Sigmoid colon (tissue), 6 donors: ENCODE measurements at regions not wholly inside any gene's neighbourhood (a gene's known extent, or its start where the extent isn't known, plus 50 kb on each side); places are given as distances from the start of the nearest gene placed in this dataset.

Experiments used
- DNase-seq: peaks from one replicate; pipeline ENCODE4 v3.0.0-alpha.2; 2019
- H3K27ac ChIP-seq, 4 donors: fragments of 200-600 bp; sonication (generic); one replicate each; pipeline ENCODE4 v1.5.1; 2016 to 2019; ENCODE audit warnings: mild to moderate bottlenecking in 1 of 4
- H3K27me3 ChIP-seq, 3 donors: fragments of 200-600 bp; sonication (generic); one replicate each; pipeline ENCODE4 v1.5.1; 2019; ENCODE audit warnings: mild to moderate bottlenecking in 1 of 3
- H3K36me3 ChIP-seq, 4 donors: fragments of 200-600 bp; sonication (generic); one replicate each; pipeline ENCODE4 v1.5.1; 2016 to 2019
- H3K4me1 ChIP-seq, 4 donors: fragments of 200-600 bp; sonication (generic); one replicate each; pipeline ENCODE4 v1.5.1; 2017 to 2019
- H3K4me3 ChIP-seq, 4 donors: fragments of 200-600 bp; sonication (generic); one replicate each; pipeline ENCODE4 v1.5.1; 2017 to 2019; ENCODE audit warnings: mild to moderate bottlenecking in 2 of 4, moderate library complexity in 1 of 4
- H3K9me3 ChIP-seq, 4 donors: fragments of 200-600 bp in 3 of 4; sonication (generic) in 3 of 4; one replicate each; pipeline versions ENCODE4 v1.5.1 to v1.6.1; 2013 to 2019
- EP300 ChIP-seq, 4 donors: sonication (generic); formaldehyde crosslinking; IDR thresholded peaks; one replicate each; pipeline ENCODE4 v1.6.1; 2017; ENCODE audit warnings: antibody characterized with exemption in 4 of 4
- POLR2A ChIP-seq, 2 donors: fragments of 450-650 bp; IDR thresholded peaks; one replicate each; pipeline ENCODE4 v1.6.1; 2016; ENCODE audit warnings: antibody characterized with exemption in 2 of 2, mild to moderate bottlenecking in 2 of 2, moderate library complexity in 2 of 2
- POLR2AphosphoS5 ChIP-seq, 4 donors: sonication (generic); formaldehyde crosslinking; IDR thresholded peaks; one replicate each; pipeline ENCODE4 v1.6.1; 2017; ENCODE audit warnings: antibody characterized with exemption in 4 of 4
- WGBS, 2 donors: extraction: QIAGEN DNeasy Blood & Tissue Kit; methylation state at CpG; one replicate each; pipeline ENCODE4 v1.1.7; 2013; 5-methylcytosine and 5-hydroxymethylcytosine counted together
- intact Hi-C: fragments of 100-400 bp; cut with DNase I; formaldehyde crosslinking; loops from one replicate; pipeline ENCODE4 v1.15.1; 2023
- TF ChIP-seq, protein P1 (sequence below), 4 experiments: fragments of 450-650 bp in 3 of 4; fragments of 200-600 bp in 1 of 4; IDR thresholded peaks; one replicate each; pipeline ENCODE4 v1.5.1; 2016 to 2019; ENCODE audit warnings: antibody characterized with exemption in 4 of 4, mild to moderate bottlenecking in 3 of 4, moderate library complexity in 2 of 4
- donor health status: healthy with polysubstance abuse.
- donor health status: healthy.

DNA sequence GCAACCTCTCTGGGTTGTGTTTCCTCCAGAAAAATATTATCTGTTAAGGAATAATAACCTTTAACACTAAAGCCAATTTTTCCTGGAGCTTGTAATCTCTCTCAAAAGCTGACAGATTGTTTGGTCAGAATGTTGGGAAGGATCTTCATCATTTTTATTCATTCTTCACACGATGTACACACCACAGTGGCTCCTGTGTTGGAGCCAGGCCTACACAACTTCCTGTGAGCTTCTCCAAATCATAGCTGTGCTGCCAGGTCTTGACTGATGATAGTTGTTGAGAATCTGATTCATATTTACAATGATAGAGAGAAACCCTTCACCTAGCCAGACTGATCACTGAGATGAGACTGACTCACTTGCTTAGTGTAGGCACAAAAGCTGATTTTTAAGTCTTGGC is 151.0 kb upstream of the ROBO2 start:
- Histone ChIP-seq H3K27me3 (no peaks in the 10 kb centered on the region), H3K4me3 (no peak overlapping the region), H3K36me3 (no peaks in the 10 kb centered on the region), H3K27ac (no peak overlapping the region), H3K4me1 (no peaks in the 10 kb centered on the region), H3K9me3 (no peaks in the 10 kb centered on the region)
- intact Hi-C loops, result no loop called here
- 74 to 83% methylated on average over 1 of the region's 1 CpG for WGBS, 2 donors
- no peak for DNase-seq
- TF ChIP-seq POLR2AphosphoS5 (IDR thresholded peaks at IDR 0.05) (no peak), POLR2A (IDR thresholded peaks at IDR 0.05) (no peak), EP300 (IDR thresholded peaks at IDR 0.05) (no peak)
- TF ChIP-seq, protein P1, sequence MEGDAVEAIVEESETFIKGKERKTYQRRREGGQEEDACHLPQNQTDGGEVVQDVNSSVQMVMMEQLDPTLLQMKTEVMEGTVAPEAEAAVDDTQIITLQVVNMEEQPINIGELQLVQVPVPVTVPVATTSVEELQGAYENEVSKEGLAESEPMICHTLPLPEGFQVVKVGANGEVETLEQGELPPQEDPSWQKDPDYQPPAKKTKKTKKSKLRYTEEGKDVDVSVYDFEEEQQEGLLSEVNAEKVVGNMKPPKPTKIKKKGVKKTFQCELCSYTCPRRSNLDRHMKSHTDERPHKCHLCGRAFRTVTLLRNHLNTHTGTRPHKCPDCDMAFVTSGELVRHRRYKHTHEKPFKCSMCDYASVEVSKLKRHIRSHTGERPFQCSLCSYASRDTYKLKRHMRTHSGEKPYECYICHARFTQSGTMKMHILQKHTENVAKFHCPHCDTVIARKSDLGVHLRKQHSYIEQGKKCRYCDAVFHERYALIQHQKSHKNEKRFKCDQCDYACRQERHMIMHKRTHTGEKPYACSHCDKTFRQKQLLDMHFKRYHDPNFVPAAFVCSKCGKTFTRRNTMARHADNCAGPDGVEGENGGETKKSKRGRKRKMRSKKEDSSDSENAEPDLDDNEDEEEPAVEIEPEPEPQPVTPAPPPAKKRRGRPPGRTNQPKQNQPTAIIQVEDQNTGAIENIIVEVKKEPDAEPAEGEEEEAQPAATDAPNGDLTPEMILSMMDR (IDR thresholded peaks at IDR 0.05), result no peak

DNA sequence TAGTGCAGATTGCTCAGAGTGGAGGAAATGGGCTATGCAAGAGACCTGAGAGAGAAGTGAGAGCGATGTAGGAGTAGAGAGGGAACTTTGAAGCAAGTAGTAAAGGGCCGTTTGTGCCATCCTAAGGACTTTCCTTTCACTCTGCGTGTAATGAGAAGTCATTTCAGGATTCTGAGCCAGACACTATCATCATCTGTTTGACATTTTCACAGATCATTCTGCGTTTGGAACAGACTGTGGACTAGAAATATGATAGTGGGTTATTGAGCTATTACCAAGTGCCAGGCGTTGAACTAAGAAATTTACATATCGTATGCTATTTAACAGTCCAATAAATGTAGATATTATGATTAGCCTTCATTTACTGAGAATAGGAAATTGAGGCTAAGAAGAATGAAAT is 150.0 kb upstream of the ROBO2 start:
- Histone ChIP-seq H3K9me3 (no peaks in the 10 kb centered on the region), H3K4me1 (no peaks in the 10 kb centered on the region), H3K27me3 (no peaks in the 10 kb centered on the region), H3K27ac (no peak overlapping the region), H3K36me3 (no peaks in the 10 kb centered on the region), H3K4me3 (no peak overlapping the region)
- intact Hi-C loops, result no loop called here
- 87 to 88% methylated on average over 6 of the region's 6 CpGs for WGBS, 2 donors
- DNase-seq, result no peak
- TF ChIP-seq, protein P1 (IDR thresholded peaks at IDR 0.05), result no peak
- TF ChIP-seq POLR2AphosphoS5 (IDR thresholded peaks at IDR 0.05) (no peak), EP300 (IDR thresholded peaks at IDR 0.05) (no peak), POLR2A (IDR thresholded peaks at IDR 0.05) (no peak)

- intact Hi-C loops, result no loop called here
- WGBS, 2 donors, result 64 to 75% methylated on average over 2 of the region's 2 CpGs
- no peak for TF ChIP-seq POLR2A (IDR thresholded peaks at IDR 0.05)
- TF ChIP-seq, protein P1 (IDR thresholded peaks at IDR 0.05), result no peak
- TF ChIP-seq EP300 (IDR thresholded peaks at IDR 0.05), result no peak
- TF ChIP-seq POLR2AphosphoS5 (IDR thresholded peaks at IDR 0.05), result no peak
- H3K36me3 ChIP-seq, result no peaks in the 10 kb centered on the region
- H3K27me3 ChIP-seq, result no peaks in the 10 kb centered on the region
- DNase-seq, result no peak
- no peaks in the 10 kb centered on the region for H3K4me1 ChIP-seq
- no peak overlapping the region for H3K4me3 ChIP-seq
- no peaks in the 10 kb centered on the region for H3K9me3 ChIP-seq
- no peak overlapping the region for H3K27ac ChIP-seq
Observed at GRCh38 chr3:76897076-76897475, 142.8 kb upstream of the ROBO2 start.

GRCh38 chr3:76900596-76900995 is 139.3 kb upstream of the ROBO2 start:
- TF ChIP-seq EP300 (IDR thresholded peaks at IDR 0.05) (no peak), POLR2A (IDR thresholded peaks at IDR 0.05) (no peak), POLR2AphosphoS5 (IDR thresholded peaks at IDR 0.05) (no peak)
- TF ChIP-seq, protein P1 (IDR thresholded peaks at IDR 0.05), result no peak
- Histone ChIP-seq H3K4me3 (no peak overlapping the region), H3K4me1 (no peaks in the 10 kb centered on the region), H3K27me3 (no peaks in the 10 kb centered on the region), H3K9me3 (no peaks in the 10 kb centered on the region), H3K27ac (no peak overlapping the region), H3K36me3 (no peaks in the 10 kb centered on the region)
- intact Hi-C loops, result no loop called here
- DNase-seq, result no peak
- 85 to 86% methylated on average over 2 of the region's 2 CpGs for WGBS, 2 donors

- 22 to 49% methylated on average over 1 of the region's 1 CpG for WGBS, 2 donors
- no peaks in the 10 kb centered on the region for H3K4me1 ChIP-seq
- no peak for DNase-seq
- no peak overlapping the region for H3K4me3 ChIP-seq
- intact Hi-C loops, result no loop called here
- H3K27ac ChIP-seq, result no peak overlapping the region
- no peaks in the 10 kb centered on the region for H3K27me3 ChIP-seq
- no peak for TF ChIP-seq POLR2AphosphoS5 (IDR thresholded peaks at IDR 0.05)
- TF ChIP-seq, protein P1 (IDR thresholded peaks at IDR 0.05), result no peak
- TF ChIP-seq EP300 (IDR thresholded peaks at IDR 0.05), result no peak
- no peak for TF ChIP-seq POLR2A (IDR thresholded peaks at IDR 0.05)
- H3K36me3 ChIP-seq, result no peaks in the 10 kb centered on the region
- no peaks in the 10 kb centered on the region for H3K9me3 ChIP-seq
Observed at GRCh38 chr3:76908156-76908555, 131.7 kb upstream of the ROBO2 start.
